ENCODE measurements at regions not wholly inside any gene's neighbourhood (a gene's known extent, or its start where the extent isn't known, plus 50 kb on each side); places are given as distances from the start of the nearest gene placed in this dataset.
"Not testable (repeated sequence)": the region's sequence is repeated elsewhere in the genome, so short reads cannot be mapped to it uniquely, and the experiment has no call there.

DNA sequence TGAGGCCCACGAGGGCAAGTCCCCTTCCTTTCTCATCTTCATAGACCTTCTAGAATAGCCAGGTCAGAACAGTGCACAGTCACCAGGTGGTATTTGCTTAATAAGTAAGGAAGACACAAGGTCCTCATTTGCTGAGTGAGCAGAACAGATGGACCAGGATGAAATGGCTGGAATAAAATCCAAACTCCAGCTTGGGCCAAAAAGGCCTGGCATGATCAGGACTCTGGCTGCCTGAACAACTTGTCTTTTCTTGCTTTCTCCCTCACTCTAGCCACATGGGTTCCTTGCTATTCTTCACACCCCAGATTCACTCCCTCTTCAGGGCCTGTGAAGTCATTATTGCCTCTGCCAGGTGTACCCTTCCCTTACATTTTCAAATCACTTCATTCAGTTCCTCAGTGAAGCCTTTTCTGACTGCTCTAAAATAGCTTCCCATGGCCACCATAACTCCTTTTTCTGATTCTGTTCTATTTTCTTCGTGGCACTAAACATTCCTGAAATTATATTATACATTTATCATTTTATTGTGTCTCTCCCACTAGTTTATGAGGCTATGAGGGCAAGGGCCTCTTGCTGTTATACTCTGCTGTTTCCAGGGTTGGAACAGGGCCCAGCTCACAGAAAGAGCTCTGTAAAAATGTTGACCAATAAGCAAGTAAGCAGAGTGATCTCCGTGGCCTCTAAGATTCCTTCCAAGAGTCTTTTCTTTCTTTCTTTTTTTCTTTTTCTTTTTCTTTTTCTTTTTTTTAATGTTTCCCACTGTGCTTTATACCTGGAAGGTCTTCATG, 150.8 kb downstream of the TTC8 start:
- Mint-ChIP-seq H3K4me3 (ENCODE audit: low read depth, unreplicated experiment) (no peak overlapping the region), H3K9me3 (ENCODE audit: low read depth, unreplicated experiment) (peaks cover 4% of the 10 kb centered on the region), H3K4me1 (ENCODE audit: low read depth, unreplicated experiment) (no peaks in the 10 kb centered on the region), H3K27me3 (ENCODE audit: unreplicated experiment) (peaks cover 10% of the 10 kb centered on the region), H3K27ac (ENCODE audit: unreplicated experiment) (no peak overlapping the region), H3K36me3 (ENCODE audit: insufficient read depth, unreplicated experiment) (no peaks in the 10 kb centered on the region)
- DNase-seq = no peak
- TF ChIP-seq CTCF (IDR thresholded peaks at IDR 0.05; ENCODE audit: unreplicated experiment) = no peak
- intact Hi-C loops (cut with micrococcal nuclease; ENCODE audit: unreplicated experiment) = no loop called here
- CTCF ChIA-PET = no interaction called here
- BruUV-seq (replicated peaks) = no TSS peak

GRCh38 chr14:88975926-88976325, 151.5 kb downstream of the TTC8 start:
- CTCF ChIA-PET = no interaction called here
- Mint-ChIP-seq H3K27me3 (ENCODE audit: unreplicated experiment) (peaks cover 3% of the 10 kb centered on the region), H3K27ac (ENCODE audit: unreplicated experiment) (no peak overlapping the region), H3K4me3 (ENCODE audit: low read depth, unreplicated experiment) (no peak overlapping the region), H3K4me1 (ENCODE audit: low read depth, unreplicated experiment) (no peaks in the 10 kb centered on the region), H3K9me3 (ENCODE audit: low read depth, unreplicated experiment) (peaks cover 5% of the 10 kb centered on the region), H3K36me3 (ENCODE audit: insufficient read depth, unreplicated experiment) (no peaks in the 10 kb centered on the region)
- intact Hi-C loops (cut with micrococcal nuclease; ENCODE audit: unreplicated experiment) = no loop called here
- DNase-seq = no peak
- no peak for TF ChIP-seq CTCF (IDR thresholded peaks at IDR 0.05; ENCODE audit: unreplicated experiment)
- no TSS peak for BruUV-seq (replicated peaks)

- H3K27me3 Mint-ChIP-seq (ENCODE audit: unreplicated experiment); BruUV-seq (replicated peaks); DNase-seq; H3K4me3 Mint-ChIP-seq (ENCODE audit: low read depth, unreplicated experiment); H3K36me3 Mint-ChIP-seq (ENCODE audit: insufficient read depth, unreplicated experiment); H3K27ac Mint-ChIP-seq (ENCODE audit: unreplicated experiment); intact Hi-C loops (cut with micrococcal nuclease; ENCODE audit: unreplicated experiment); H3K4me1 Mint-ChIP-seq (ENCODE audit: low read depth, unreplicated experiment); CTCF ChIA-PET; H3K9me3 Mint-ChIP-seq (ENCODE audit: low read depth, unreplicated experiment): not testable (repeated sequence)
Measured at GRCh38 chr14:88980907-88981306, 156.5 kb downstream of the TTC8 start.

DNA sequence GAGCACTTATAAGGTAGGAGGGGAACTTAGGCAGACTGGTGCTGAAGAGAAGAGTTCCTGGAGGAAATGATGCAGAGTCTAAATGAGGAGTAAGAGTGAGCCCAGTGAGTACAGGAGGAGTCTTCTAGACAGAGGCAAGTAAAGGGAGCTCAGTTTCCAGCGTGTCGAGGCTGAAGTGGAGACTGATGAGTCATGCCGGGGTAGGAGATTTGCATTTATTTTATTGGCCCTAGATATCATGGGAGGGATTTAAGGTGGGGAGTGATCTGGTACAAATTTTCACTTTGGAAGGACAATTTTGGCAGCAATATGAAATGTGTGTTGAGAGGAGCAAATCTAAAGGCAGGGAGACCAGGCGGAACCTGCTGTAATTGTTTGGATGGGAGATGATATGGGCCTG, 157.5 kb downstream of the TTC8 start:
- H3K4me3 Mint-ChIP-seq (ENCODE audit: low read depth, unreplicated experiment) = no peak overlapping the region
- no peak for DNase-seq
- H3K27ac Mint-ChIP-seq (ENCODE audit: unreplicated experiment) = no peak overlapping the region
- CTCF ChIA-PET = no interaction called here
- intact Hi-C loops (cut with micrococcal nuclease; ENCODE audit: unreplicated experiment) = no loop called here
- H3K27me3 Mint-ChIP-seq (ENCODE audit: unreplicated experiment) = no peaks in the 10 kb centered on the region
- no TSS peak for BruUV-seq (replicated peaks)
- H3K36me3 Mint-ChIP-seq (ENCODE audit: insufficient read depth, unreplicated experiment) = no peaks in the 10 kb centered on the region
- H3K4me1 Mint-ChIP-seq (ENCODE audit: low read depth, unreplicated experiment) = no peaks in the 10 kb centered on the region
- H3K9me3 Mint-ChIP-seq (ENCODE audit: low read depth, unreplicated experiment) = peaks cover 2% of the 10 kb centered on the region
- TF ChIP-seq CTCF (IDR thresholded peaks at IDR 0.05; ENCODE audit: unreplicated experiment) = no peak

GRCh38 chr14:88983755-88984154, 159.3 kb downstream of the TTC8 start:
- H3K36me3 Mint-ChIP-seq (ENCODE audit: insufficient read depth, unreplicated experiment) = no peaks in the 10 kb centered on the region
- no peak for TF ChIP-seq CTCF (IDR thresholded peaks at IDR 0.05; ENCODE audit: unreplicated experiment)
- no peak for DNase-seq
- no peak overlapping the region for H3K27ac Mint-ChIP-seq (ENCODE audit: unreplicated experiment)
- H3K4me3 Mint-ChIP-seq (ENCODE audit: low read depth, unreplicated experiment) = no peak overlapping the region
- CTCF ChIA-PET = no interaction called here
- H3K27me3 Mint-ChIP-seq (ENCODE audit: unreplicated experiment) = no peaks in the 10 kb centered on the region
- intact Hi-C loops (cut with micrococcal nuclease; ENCODE audit: unreplicated experiment) = no loop called here
- peaks cover 5% of the 10 kb centered on the region for H3K9me3 Mint-ChIP-seq (ENCODE audit: low read depth, unreplicated experiment)
- H3K4me1 Mint-ChIP-seq (ENCODE audit: low read depth, unreplicated experiment) = no peaks in the 10 kb centered on the region
- no TSS peak for BruUV-seq (replicated peaks)
